HG03196 (cell line): ENCODE measurements at regions not wholly inside any gene's neighbourhood (a gene's known extent, or its start where the extent isn't known, plus 50 kb on each side); places are given as distances from the start of the nearest gene placed in this dataset.

ENCODE experiments used
- ATAC-seq: cut with Tn5 transposase; IDR thresholded peaks from one replicate; pipeline ENCODE4 v1.9.1; 2021; ENCODE audit not compliant: unreplicated experiment

DNA sequence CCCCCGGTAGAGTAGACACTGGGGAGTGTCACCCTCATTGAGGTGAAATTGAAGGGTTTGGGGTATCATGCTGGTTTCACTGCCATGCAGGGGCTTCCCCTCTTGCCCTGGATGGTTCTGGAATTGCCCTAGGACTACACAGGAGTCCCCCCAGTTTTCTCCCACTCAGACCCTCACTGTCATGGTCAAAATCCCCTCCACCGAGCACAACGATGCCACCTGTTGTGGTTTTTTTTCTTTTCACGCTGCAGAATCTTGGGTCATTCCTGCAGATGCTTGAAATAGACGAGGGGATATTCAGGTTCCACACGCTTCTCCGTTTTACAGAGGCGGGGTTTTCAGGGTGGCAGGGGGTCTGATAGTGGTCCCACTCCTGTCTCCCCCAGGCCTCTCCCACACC lies 255.6 kb downstream of the ENGASE start:
- no peak for ATAC-seq

DNA sequence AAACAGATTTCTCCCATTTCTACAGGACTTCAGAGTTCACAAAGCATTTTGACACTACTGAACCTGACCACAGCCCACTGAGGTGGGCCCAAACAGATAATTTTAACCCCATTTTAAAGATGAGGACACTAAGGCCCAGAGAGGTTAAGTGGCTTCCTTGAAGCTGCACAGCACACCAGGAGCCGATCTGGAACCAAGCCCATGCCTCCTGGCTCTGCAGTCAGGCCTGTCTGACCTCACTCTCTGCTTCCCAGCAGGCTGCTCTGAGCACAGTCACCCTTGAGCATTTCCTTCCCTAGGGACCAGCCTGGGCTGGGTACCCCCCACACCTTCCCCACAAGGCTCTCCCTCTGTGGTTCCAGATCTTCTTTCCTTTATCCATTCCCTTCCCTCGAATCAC lies 252.2 kb downstream of the ENGASE start:
- ATAC-seq = no peak

DNA sequence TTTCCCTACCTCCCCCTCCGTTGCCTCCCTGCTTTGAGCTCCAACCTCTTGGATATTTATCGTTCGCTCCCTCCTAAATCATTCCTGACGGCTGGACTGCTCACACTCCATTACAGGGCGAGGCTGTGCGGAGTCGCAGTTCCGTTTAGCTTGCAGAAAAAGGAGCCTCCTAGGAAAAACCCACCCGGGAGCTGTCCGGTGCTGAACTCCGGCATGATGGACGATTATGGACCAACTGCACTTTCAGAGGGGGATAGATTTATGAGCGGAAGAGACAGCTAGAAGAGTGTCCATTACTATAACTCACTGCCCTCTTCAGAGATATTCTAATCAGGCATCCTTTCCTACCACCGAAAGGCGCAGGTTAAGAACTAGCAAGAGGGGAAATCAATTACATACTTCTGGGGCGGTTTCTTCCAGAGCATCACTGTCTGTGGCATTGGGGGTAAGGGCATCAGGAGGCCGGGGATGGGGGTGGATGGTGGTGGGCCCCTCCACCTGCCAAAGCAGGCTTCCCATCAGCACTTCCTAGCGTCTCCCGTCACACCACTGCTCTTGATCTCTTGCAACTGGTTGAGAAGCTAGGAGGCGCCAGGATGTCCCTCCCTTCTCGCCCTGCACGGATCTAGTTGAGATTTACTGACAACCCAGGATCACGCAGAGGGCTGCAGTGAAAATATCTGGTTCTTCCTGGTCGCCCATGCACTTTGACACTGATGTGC lies 251.2 kb downstream of the ENGASE start:
- ATAC-seq = no peak

DNA sequence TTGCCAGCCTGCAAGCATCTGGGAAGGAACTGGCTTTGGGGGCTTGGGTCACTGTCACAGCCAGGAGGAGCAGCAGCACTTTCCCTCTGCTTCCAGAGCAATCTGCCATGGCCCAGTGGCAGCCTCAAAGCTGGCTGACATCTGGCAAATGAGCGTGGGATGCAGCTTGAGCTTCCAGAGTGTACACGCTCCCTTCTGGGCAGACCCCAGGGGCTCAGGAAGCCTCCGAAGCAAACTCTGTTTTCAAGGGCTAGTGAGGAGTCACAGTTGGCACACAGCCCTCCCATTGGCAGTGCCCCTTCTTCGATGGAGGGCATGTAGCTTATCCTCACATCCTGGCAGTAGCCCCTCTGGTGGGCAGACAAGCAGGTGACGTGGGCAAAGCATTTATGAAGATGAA lies 249.6 kb downstream of the ENGASE start:
- no peak for ATAC-seq

DNA sequence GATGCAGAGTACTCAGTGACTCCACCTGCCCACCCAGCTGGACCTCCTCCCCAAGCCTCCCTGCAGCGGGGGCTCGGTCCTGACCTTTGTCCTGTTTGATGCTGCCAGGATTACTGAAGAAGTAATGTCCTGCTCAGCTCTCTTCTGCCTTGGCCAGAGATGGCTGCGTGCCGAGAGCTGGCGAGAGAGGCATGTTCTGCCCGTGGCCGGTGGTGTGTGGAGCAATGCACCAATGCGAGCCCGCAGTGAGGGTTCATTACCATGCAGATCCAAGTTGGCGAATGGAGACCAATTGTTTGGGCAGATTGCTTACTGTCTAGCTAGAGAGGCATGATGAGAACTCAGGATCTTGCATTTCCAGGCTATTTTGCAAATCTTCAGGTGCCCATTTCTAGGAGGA lies 248.9 kb downstream of the ENGASE start:
- no peak for ATAC-seq

DNA sequence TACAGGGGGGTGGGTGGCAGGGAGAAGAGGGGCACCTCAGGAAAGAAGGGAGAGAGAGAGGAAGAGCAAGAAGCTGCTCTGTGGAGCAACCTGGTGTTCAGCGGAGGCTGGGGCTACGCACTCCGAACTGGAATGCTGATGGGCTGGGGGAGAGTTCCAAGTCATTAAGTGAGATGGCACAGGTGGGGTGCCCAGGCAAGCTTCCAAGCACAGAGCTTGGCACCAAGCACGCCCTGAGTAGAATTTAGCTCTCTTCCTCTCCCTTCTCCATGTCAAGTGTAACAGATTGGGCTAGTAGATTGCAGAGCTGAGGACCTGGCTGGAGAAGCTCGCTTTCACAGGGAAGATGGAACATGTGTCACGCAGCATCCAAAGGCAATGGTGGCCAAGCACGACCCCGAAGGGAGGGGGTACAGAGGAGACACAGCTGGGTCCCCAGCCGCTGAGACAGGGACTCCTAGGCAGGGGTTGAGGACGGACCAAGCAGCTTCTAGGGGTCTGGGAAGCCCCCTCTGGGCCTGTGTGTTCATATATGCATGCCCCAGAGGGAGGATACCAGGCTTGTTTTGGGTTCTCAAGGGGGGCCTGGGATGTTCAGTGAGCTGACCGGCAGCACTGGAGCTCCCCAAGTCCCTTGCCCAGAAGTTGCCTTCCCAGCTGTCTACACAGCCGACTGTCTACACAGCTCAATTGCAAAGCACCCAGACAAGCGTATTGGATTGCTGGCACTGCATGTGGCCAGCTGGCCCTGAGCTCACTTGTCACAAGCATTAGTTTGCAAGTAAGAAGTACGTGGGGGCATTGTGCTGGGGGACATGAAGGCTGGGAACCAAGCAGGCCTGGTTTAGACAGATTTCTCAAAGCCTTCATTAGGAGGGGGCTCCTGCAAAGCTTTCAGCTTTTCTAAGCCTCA lies 247.8 kb downstream of the ENGASE start:
- ATAC-seq = no peak

DNA sequence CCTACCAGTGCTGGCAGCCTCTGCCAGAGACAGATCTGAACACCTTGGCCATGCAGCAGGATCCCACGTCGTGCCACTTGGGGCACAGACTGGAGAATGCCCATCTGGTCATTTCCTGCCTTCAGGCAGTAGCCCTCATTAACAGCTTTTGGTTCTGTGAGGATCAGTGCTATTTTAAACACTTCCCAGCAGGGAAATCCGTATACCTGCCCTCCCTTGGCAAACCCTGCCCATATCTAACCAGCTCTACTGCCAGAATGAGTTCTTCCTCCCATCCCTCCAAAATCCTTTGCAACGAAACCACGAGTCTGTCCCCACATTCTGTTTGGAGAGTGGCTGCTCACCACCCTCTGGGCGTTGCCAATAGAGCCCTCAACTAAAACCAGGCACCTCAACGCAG lies 245.7 kb downstream of the ENGASE start:
- no peak for ATAC-seq

DNA sequence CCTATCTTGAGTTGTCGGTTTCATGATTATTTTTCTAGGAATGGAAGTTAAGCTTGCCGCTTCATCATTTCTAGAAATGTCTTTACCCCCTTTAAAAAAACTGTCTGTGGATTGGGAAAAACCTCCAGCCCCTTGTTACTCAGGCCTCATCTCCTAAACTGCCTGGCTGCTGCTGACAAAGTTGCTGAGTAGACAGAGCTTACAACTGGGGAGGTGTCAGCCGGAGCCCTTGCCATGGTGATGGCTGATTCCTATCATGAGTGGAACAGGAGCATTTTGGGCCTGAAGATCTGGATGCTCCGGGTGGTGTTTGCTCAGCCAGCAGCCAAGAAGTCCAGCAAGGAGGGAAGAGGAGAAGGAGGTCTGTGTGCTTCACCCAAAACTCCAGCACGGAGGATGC lies 243.3 kb downstream of the ENGASE start:
- no peak for ATAC-seq

DNA sequence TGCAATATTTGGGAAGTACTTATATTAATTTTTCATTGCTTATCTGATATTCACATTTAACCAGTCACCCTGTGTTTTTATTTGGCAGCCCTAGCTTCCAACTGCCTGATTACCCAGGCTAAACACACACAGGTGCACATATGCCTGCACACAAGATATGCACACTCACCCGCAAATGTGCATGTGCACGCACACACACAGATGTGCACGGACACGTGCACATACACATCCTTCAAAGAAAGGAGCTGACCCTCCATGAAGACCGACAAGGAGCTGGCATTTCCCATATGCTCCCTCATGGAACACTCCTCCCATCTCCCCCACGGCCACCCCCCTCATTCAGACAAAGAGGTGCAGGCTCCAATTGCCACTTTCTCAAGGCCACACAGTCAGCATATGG lies 242.2 kb downstream of the ENGASE start:
- no peak for ATAC-seq

DNA sequence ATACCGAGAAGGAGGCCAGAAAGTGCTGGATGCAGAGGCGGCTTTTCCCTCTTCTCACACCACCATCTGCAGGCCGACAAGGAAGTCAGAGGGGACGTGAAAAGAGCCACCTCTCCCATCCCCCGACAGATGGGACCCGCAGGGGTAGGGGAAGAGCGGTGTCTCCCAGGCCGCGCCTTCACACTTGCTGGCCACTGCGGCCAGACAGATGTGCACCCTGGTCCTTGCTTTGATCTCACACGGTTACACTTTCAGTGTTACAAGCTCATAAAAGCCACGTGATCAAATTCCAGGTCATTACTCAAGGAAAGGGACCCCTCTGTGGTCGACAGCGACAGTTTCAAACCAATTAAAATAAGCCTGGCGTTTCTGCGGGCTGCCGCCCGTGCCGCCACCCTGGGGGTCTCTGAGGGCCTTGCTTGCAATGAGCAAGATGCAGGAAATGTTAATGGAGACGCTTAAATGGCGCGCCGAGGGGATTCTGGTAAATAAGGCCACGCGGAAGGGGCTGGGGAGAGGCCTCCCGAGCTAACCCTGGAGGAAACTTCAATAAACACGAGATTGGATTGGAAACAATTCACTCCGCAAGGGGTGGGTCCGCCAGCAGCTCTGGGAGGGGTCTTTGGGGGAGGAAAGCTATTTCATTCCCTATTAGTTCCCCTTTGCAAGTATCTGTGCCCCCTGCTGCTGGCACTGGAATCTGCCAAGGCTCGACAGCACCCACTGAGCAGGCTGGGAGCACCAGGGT lies 240.9 kb downstream of the ENGASE start:
- ATAC-seq = no peak

DNA sequence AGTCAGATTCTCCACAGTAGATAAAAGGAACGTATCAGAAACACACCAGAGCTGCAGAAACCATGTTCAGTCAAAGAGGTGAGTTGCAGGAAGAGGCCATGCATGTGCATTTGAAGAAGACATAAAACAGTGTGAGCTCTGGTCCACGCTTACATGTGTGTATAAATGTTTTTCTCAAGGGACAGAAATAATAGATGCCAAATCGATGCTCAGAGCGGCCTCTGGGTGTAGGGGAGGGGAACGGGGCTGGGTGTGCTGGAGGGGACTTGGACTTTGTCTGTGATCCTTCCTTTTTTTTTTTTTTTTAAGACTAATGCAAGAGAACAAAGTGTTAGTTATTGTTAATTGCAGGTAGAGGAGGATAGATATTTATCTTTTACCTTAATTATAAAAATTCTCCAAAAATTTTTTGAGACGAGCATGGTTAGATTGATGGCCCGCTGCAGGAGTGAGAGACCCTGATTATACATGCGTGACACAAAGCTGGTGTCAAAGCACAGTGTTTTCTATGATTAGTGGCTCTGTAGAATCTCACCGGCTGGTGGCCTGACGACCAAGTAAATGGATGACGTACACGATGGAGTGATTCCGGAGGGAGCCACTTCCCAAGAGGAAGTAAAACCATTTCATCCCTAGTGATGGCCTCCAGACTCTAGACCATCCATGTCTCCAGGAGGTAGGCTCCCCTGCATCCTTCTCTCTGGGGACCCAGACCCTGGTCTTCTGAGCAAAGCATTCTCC lies 240.2 kb downstream of the ENGASE start:
- ATAC-seq = no peak

DNA sequence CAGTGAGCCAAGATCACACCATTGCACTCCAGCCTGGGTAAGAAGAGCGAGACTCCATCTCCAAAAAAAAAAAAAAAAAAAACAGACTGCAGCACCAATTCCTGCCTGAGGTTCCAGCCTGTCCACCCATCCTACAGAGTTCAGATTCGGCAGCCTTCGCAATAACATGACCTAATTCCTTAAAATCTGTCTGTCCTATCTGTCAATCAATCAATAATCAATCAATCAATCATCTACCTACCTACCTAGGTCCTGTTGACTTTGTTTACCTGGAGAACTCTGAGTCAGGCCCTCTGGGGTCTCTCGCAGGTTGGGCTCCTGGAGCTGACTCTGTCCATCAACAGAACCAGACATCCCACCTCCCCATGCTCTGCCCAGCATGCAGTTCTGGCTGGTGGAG lies 236.7 kb downstream of the ENGASE start:
- no peak for ATAC-seq

DNA sequence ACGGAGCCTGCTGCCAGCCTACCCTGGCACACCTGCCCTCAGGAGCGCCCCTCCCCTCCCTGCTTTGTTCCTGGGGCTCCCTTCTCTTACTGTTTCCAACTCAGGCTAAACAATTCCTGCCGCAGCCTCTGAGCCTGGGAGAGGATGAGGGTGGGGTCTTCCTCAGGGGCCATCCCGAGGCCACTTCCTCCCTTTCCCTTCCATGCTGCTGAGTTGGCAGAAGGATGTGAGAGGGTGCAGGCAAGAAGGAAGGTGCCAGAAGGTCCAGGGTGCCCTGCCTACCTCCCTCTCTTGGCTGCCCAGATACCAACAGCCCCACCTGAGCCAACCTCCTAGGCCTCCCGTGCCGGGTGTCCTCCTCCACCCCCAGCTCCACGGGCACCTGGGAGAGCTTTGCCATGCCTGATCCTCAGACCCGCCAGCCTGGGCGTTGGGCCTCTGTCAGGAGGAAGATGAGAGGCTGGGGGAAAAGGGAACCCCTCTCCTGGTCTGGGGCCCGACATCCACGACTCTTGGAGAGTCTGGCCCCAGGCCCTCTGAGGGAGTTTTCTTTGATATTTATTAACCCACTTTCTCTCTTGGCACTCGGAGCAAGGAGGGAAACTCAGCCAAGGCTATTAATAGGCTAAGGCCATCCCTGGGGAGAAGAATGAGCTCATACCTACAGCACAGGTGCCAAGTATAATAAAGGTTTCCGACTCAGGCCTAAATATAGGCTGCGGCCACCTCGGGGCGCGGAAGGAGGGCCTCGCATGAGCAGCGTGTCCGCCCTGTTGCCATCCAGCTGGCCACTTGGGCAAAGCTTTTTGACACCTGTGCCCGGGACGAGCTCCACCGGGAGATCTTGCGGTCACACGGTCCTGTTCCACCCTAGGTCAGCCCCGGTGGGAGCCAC lies 232.0 kb downstream of the ENGASE start:
- ATAC-seq = no peak

DNA sequence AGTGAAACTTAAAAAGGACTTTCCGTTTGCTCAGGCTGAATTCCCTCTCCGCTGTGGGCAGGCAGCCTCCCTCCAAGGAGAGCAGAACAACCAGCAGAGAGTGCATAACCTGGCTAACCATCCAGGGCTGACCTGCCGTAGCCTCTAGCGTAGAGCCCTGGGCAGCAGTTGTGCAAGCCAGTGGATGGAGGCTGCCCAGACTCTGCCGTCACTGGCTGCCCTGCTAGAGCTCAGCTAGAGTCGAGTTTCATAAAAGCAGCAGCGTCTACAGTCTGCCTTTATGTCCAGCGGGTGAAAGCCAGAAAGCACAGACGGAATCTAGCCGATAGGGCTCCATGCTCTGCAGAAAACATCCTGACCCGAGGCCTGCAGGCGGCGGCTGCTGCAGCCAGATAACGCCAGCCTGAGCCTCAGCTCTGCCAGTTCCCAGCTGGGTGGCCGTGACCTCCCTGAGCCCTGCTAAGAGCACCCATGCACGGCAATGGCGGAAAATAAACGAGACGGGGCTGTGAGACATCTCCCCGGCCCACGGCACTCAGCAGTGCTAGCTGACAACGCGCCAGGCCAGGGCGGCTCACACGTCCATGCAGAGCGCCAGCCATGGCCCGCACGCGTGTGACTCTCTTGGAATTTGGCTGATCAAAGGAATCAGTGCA lies 231.3 kb downstream of the ENGASE start:
- ATAC-seq = no peak

DNA sequence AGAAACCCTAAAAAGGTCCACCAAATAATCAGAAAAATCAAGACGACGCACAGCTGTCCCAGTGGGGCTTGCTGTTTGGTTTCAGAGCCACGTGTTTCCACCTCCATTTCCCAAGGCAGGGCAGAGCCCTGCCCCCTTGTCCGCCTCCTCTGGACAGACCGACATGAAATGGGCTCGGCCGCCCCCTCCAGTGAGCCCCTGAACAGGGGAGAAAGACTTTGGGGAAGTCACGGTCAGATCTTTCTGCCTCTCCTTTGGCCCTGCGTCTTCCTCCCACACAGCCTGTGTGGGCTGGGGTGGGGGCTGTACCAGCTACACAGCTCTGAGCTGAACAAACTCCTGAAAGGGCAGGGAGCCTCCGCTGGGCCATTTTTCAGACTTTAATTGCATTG lies 230.7 kb downstream of the ENGASE start:
- ATAC-seq = no peak

DNA sequence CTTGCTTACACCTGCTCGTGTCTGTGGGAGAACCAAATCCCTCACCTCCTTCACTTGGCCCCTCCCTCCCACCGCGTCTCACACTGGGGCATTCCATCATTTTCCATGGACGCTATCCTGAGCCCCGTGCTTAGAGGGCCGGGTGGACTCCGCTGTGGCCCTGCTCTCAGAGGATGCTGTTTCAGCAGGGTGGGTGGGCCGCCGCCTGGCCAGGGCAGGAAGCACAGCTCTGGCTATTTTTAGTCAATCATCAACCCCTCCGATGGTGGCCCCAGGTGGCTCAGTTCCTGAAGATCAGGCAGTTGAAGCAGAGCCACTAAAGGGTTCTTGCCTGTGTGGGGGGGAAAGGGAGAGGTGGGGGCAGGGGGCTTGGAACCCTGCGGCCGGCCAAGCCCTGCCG lies 230.3 kb downstream of the ENGASE start:
- ATAC-seq = no peak

DNA sequence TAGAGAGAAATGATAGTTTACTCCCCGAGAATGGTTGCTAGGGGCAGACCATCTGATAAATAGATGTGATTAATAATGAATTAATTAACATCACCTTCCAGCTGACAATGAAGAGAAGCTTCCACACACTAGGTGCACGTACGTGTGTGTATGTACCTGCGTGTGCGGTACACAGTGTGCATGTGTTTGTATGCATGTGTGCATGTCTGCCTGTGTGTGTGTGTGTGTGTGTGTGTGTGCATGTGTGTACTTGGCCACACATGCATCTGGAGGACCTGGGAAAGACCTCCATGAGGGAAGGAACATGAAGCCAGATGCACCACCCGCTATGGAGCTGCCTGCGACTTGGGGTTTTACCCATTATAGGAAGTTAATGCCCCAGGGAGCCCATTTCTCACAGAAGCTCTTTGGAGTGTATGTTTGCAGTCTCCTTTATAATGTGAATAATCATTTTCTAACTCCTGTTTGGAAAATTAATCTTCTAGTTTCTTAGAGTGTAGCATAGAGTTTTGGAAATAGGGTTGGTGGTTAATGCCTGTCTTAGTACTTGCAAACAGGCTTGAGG lies 229.1 kb downstream of the ENGASE start:
- ATAC-seq = no peak

DNA sequence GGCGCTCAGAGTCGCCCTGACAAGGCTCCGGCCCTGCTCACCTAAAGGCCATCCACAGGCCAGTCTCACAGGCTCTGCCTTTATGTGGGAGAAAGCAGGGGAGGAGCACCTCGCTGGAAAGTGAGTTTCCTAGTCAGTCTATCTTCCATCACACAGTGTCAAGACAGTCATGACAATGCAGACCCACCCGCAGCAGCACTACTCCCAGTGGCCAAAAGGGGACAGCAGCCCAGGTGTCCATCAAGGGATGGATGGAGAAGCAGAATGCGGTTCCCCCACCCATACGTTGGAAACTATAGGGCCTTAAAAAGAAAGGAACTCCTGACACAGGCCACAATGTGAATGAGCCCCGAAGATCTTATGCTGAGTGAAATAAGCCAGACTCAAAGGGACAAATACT lies 226.8 kb downstream of the ENGASE start:
- no peak for ATAC-seq

DNA sequence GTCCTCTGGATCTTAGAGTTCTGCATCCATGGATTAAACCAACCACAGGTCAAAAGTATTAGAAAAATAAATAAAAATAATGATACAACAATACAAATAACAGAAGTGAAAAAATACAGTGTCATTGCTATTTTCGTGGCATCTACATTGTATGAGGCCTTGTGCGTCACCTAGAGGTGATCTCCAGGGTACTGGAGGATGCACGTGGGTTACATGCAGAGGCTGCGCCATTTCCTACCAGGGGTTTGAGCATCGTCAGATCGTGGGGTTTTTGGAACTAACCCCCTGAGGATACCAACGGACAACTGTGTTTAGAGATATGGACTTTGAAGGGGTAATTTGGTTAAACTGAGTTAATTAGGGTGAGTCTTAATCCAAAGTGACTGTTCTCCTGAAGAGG lies 224.7 kb downstream of the ENGASE start:
- ATAC-seq = no peak
